Psoas muscle (tissue), 7 donors: ENCODE measurements at regions not wholly inside any gene's neighbourhood (a gene's known extent, or its start where the extent isn't known, plus 50 kb on each side); places are given as distances from the start of the nearest gene placed in this dataset.

Experiments used
- ATAC-seq, 4 donors: fragments of 200-7000 bp; cut with Tn5 transposase; one replicate each; pipeline ENCODE4 v1.9.1; 2020; ENCODE audit warnings: moderate library complexity in 3 of 4, mild to moderate bottlenecking in 2 of 4
- DNase-seq, 2 donors: peaks; one replicate each; pipeline ENCODE4 v3.0.0-alpha.2; 2020
- H3K27ac ChIP-seq: fragments of 200-600 bp; one replicate; pipeline ENCODE4 v1.8.0; 2022
- H3K27me3 ChIP-seq, 3 donors: fragments of 200-600 bp in 1 of 3; one replicate each; pipeline versions ENCODE4 v1.6.1 to v1.8.0; 2013 to 2022; ENCODE audit warnings: low read length in 2 of 3, mild to moderate bottlenecking in 2 of 3, moderate library complexity in 1 of 3; ENCODE audit not compliant: insufficient read depth in 3 of 3
- H3K36me3 ChIP-seq, 2 donors: fragments of 200-600 bp in 1 of 2; one replicate each; pipeline versions ENCODE4 v1.6.1 to v1.8.0; 2013 to 2022; ENCODE audit warnings: low read depth in 1 of 2, mild to moderate bottlenecking in 1 of 2, moderate library complexity in 1 of 2; ENCODE audit not compliant: insufficient read depth in 1 of 2
- H3K4me1 ChIP-seq: fragments of 200-600 bp; one replicate; pipeline ENCODE4 v1.8.0; 2022
- H3K4me3 ChIP-seq: fragments of 200-600 bp; one replicate; pipeline ENCODE4 v1.8.0; 2022; ENCODE audit warnings: mild to moderate bottlenecking
- H3K9me3 ChIP-seq: fragments of 200-600 bp; one replicate; pipeline ENCODE4 v1.8.0; 2022
- CTCF ChIP-seq: fragments of 200-600 bp; IDR thresholded peaks from one replicate; pipeline ENCODE4 v1.8.0; 2022; ENCODE audit warnings: antibody characterized with exemption
- WGBS, 3 donors: extraction: QIAGEN DNeasy Blood & Tissue Kit; methylation state at CpG; one replicate each; pipeline versions ENCODE4 v1.1.6 to v1.1.7; 2013; 5-methylcytosine and 5-hydroxymethylcytosine counted together
- intact Hi-C, 2 donors: fragments of 100-400 bp; cut with DNase I; formaldehyde crosslinking; loops; one replicate each; pipeline versions ENCODE4 v1.11.0 to v1.14.2; 2022
- donor health status: healthy with polysubstance abuse.
- donor health status: DM: no; HTN: no; CAD: no; lungs with moderate emphysema.
- donor health status: Bipolar disorder and iron deficiency.
- donor health status: healthy.
- donor health status: DM: yes; HTN: yes; CAD: no.
- donor health status: DM: no; HTN: no; CAD: no.
- donor health status: DM: yes; HTN: yes; CAD: no.

GRCh38 chr2:234571620-234572407, 74.9 kb upstream of the ARL4C start:
- DNase-seq (no peak), ATAC-seq (no peak)
- WGBS, 3 donors: 81 to 83% (median 81%) methylated on average over 9 of the region's 9 CpGs
- H3K36me3 ChIP-seq: no peaks in the 10 kb centered on the region
- H3K9me3 ChIP-seq: no peaks in the 10 kb centered on the region
- H3K4me3 ChIP-seq: no peak overlapping the region
- no peak for TF ChIP-seq CTCF
- H3K27ac ChIP-seq: no peak overlapping the region
- no peaks in the 10 kb centered on the region for H3K4me1 ChIP-seq
- intact Hi-C loops: no loop called here
- H3K27me3 ChIP-seq: no peaks in the 10 kb centered on the region

GRCh38 chr2:234570476-234570875, 73.6 kb upstream of the ARL4C start:
- intact Hi-C loops: no loop called here
- WGBS, 3 donors: 68 to 90% (median 77%) methylated on average over 7 of the region's 7 CpGs

GRCh38 chr2:234569776-234570430, 73.0 kb upstream of the ARL4C start:
- TF ChIP-seq CTCF: no peak
- no peak for ATAC-seq
- no peak for DNase-seq
- WGBS, 3 donors: 75 to 83% (median 77%) methylated on average over 3 of the region's 3 CpGs
- Histone ChIP-seq H3K36me3 (no peaks in the 10 kb centered on the region), H3K4me3 (no peak overlapping the region), H3K9me3 (no peaks in the 10 kb centered on the region), H3K27ac (no peak overlapping the region), H3K4me1 (no peaks in the 10 kb centered on the region), H3K27me3 (no peaks in the 10 kb centered on the region)
- intact Hi-C loops: no loop called here

More at GRCh38 chr2:234570476-234570875, 73.6 kb upstream of the ARL4C start:
- no peak for TF ChIP-seq CTCF
- no peaks in the 10 kb centered on the region for H3K9me3 ChIP-seq
- H3K27ac ChIP-seq: no peak overlapping the region
- H3K4me1 ChIP-seq: no peaks in the 10 kb centered on the region
- DNase-seq (no peak), ATAC-seq (no peak)
- no peak overlapping the region for H3K4me3 ChIP-seq
- H3K36me3 ChIP-seq: no peaks in the 10 kb centered on the region
- no peaks in the 10 kb centered on the region for H3K27me3 ChIP-seq

GRCh38 chr2:234566622-234567021, 69.7 kb upstream of the ARL4C start:
- no peaks in the 10 kb centered on the region for H3K36me3 ChIP-seq
- no peak overlapping the region for H3K27ac ChIP-seq
- 74 to 86% (median 86%) methylated on average over 2 of the region's 2 CpGs for WGBS, 3 donors
- intact Hi-C loops: no loop called here
- H3K4me1 ChIP-seq: no peaks in the 10 kb centered on the region
- H3K9me3 ChIP-seq: no peaks in the 10 kb centered on the region
- DNase-seq (no peak), ATAC-seq (no peak)
- no peaks in the 10 kb centered on the region for H3K27me3 ChIP-seq
- TF ChIP-seq CTCF: no peak
- H3K4me3 ChIP-seq: no peak overlapping the region
